Suppressor macrophage (primary cell): ENCODE measurements at regions not wholly inside any gene's neighbourhood (a gene's known extent, or its start where the extent isn't known, plus 50 kb on each side); places are given as distances from the start of the nearest gene placed in this dataset.

ENCODE experiments used
- DNase-seq, 4 experiments: peaks; one replicate each; pipeline ENCODE4 v3.0.0-alpha.2; 2020 to 2022

- no peak for DNase-seq
These were observed 261.0 kb downstream of the PDGFC start for GRCh38 chr4:156710365-156711192.

DNA sequence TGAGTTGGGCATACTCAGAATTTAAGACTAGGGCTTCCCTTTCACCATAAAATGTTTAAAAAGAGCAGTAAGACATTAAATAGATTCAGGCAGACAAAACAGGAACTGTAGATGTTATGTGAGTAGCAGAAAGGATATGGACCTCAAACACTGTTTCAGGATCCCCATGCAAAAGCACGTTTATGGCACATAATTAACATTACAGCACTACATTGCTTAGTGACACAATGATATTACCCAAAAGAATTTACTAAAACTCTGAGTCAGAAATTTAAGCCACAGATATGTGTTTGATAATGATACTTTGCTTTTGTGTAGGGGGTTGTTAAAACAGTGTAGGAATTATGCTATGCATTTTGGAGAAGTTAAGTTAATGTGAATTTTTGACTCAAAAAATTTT lies 266.3 kb downstream of the PDGFC start:
- DNase-seq = peak in 1 of 4 experiments; percentile 12

- DNase-seq = no peak
These were observed 276.4 kb downstream of the PDGFC start for GRCh38 chr4:156695163-156695562.

DNA sequence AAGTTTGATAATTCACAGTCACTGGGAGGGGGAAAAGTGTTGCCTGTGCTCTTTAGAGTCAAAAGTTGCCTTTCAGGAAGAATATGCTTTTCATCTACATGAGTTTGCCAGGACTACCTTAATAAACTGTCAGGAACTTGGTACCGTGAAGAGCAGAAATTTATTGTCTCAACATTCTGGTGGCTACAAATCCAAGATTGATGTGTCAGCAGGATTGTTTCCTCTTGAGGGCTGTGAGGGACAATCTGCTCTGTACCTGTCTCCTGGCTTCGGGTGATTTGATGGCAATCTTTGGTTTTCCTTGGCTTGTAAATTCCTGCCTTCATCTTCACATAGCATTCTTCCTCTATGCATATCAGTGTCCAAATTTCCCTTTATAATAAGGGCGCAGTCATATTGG lies 277.2 kb downstream of the PDGFC start:
- DNase-seq = no peak

- DNase-seq = no peak
These were observed 278.0 kb downstream of the PDGFC start for GRCh38 chr4:156693557-156693956.

- DNase-seq = no peak
These were observed 279.6 kb downstream of the PDGFC start for GRCh38 chr4:156692016-156692415.

- no peak for DNase-seq
These were observed 281.0 kb downstream of the PDGFC start for GRCh38 chr4:156690572-156690971.

DNA sequence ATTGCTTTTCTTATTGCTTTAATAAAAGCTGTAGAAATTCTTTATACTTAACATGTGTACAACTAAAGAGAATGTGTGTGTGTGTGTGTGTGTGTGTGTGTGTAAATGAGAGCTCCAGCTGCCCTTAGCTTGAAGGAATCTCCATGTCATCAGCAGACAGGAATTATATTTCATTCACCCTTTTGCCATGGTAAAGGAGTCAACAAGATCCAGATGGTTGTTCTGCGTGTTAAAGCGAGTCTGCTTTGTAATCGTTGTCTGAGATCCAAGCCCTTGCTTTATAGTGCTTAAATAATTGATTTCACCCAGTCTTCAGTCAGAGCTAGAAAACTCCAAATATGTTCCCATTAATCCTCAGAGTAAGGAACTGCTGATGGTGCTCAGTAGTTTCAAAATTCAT lies 285.5 kb downstream of the PDGFC start:
- DNase-seq = no peak

GRCh38 chr4:156685308-156685707 lies 286.3 kb downstream of the PDGFC start:
- DNase-seq = no peak

DNA sequence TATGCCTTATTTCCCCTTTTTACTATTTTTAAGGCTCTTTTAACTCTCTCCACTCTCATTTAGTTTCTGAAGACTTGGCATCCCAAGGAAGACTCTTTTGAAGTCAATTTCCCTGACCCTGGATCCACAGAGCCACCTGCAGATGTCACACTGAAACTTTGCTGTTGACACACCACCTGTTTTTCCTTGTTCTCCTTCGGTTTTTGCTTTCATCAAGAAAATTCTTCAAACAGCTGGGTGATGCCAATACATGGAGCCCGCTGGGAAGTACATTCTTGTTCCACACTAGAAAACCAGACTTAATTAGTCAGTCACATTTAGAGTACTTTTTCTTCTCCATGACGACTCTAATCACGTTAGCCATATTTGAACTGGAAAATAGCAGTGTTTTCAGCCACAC lies 293.9 kb downstream of the PDGFC start:
- no peak for DNase-seq

GRCh38 chr4:156677131-156677531 lies 294.5 kb downstream of the PDGFC start:
- DNase-seq = peak in 3 of 4 experiments; percentile 6 to 12 (median 8)

DNA sequence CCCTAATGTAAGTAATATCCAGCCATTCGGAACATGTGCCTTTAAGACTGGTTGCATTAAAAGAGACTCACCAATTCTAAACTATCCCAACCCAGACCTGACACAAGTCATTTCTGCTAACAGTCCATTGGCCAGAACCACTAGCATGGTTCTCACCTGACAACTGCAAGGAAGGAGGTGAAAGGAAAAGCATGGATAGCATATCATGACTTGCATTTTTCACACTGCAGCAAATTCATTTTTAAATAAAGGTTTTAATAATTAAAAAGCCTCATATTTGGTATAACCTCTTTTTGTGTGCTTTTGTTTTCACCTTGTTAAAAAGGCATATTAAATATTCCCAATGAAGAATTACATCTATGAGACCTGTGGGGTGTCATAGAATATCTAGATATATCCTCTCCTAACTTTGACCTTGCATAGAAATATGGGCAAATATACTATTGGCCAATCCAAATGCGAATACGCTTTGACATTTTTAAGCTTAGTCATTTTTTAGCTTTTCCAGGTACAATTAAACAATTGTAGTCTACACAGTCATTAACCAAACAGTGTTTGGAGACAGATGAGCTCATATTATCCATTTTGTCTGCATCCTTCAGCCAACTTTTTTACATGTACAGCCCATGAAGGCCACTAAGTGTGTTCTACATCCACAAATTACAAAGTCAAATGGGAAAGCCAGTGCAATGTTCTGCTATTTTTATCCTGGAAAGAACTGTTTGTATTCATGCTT lies 295.3 kb downstream of the PDGFC start:
- DNase-seq = no peak

DNA sequence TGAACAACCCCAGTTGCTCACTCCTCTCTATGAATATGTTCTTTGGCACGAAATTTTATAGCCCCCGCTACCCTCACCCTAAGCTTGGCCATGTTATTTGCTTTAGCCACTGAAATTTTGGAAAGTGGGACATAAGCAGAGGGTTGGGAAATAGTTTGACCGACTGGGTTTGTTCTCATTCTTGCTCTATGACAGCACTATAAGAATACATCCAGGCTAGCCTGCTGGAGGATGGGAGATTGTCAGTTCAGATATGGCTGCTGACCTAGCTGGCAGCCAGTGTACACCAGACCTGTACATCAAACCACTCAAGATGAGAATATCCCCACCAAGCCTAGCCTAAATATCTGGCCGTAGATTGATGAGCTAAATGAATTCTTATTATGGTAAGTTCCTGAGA lies 298.1 kb downstream of the PDGFC start:
- no peak for DNase-seq

- DNase-seq = no peak
These were observed 298.9 kb downstream of the PDGFC start for GRCh38 chr4:156672492-156673305.

GRCh38 chr4:156665780-156666366 lies 305.7 kb downstream of the PDGFC start:
- DNase-seq = no peak

- DNase-seq = no peak
These were observed 307.9 kb downstream of the PDGFC start for GRCh38 chr4:156663663-156664062.

GRCh38 chr4:156662921-156663320 lies 308.7 kb downstream of the PDGFC start:
- no peak for DNase-seq

- no peak for DNase-seq
These were observed 310.0 kb downstream of the PDGFC start for GRCh38 chr4:156661555-156661954.

GRCh38 chr4:156660465-156660864 lies 311.1 kb downstream of the PDGFC start:
- no peak for DNase-seq

DNA sequence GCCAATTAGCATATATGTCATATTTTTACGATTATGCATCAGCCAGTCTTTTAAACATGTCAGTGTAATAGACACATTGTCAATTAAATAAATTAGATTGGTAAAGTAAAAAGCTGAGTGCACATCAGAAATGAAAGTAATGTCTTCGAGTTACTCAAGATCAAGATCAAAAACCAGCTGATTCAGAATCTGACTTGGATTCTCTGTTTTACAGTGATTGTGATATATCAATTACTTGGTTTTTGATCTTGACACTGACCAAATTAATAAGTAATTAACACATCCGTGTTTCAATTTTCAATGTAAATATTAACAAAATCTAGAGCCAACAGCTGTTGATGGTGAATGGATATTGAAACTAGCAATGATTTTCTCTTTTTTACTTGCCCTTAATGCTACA lies 311.6 kb downstream of the PDGFC start:
- no peak for DNase-seq

DNA sequence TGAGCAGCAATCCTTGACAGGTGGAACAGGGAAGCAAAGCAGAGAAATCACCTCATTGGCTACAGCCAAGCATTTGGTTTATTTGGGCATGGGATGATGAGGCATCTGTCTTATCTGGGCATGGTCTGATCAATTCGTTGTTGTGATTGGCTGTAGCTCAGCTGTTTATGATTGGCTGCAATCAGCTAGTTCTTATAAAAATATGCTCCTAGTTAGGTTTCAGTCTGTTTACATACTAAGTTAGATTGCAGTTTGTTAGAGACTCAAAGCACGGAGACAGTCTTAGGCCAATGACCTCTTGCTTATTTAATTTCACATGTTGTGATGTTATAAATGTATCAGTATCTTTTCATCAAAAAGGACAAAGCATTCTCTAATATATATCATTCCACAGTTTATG lies 312.0 kb downstream of the PDGFC start:
- DNase-seq = no peak

GRCh38 chr4:156656896-156657295 lies 314.7 kb downstream of the PDGFC start:
- no peak for DNase-seq

DNA sequence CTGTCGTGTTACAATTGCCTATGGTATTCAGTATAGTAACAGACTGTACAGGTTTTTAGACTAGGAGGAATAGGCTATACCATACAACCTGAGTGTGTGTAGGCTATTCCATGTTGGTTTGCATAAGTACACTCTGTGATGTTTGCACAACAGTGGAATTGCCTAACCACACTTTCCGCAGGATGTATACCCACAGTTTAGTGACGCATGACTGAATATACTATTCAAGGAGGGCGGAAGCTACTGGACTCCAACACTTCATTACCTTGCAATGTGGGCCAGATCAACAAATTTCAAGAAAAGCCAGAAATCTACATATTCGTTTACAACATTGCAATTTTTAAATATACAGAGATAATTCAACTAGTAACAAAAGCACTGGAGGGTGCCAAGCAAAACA lies 317.2 kb downstream of the PDGFC start:
- DNase-seq = peak in 1 of 4 experiments; percentile 6
